ENCODE measurements at regions not wholly inside any gene's neighbourhood (a gene's known extent, or its start where the extent isn't known, plus 50 kb on each side); places are given as distances from the start of the nearest gene placed in this dataset.

DNA sequence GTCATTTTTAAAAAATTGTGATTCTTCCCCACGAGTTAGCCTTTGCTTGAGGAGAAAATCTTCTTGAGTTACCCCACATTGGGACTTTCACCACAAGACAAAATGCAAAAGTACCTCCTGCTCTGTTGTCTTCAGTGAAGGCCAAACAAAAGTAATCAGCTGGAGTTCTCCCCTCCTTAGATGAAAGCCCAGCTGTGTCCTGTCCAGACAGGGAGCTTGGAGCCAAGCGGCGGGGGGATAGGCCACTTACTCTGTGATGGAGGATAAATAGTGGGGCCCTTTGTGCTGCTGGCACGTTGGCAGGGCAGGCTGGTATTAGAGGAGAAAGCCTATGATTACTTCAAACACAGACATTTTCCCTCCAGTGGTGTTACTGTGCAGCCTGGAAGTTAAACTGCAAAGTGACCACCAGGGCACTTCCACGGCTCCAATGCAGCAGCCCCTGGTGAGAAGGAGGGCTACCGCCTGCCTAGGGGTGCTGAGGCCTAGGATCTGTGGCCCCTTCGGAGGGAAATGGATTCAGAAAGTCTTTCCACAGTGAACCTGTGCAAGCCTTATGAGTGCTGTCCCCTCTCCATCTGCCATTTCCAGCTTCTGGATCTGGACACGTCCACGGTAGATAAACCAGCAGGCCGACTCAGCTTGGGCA is 155.0 kb downstream of the TMEM167A start (continued):
- TF ChIP-seq, protein P1, sequence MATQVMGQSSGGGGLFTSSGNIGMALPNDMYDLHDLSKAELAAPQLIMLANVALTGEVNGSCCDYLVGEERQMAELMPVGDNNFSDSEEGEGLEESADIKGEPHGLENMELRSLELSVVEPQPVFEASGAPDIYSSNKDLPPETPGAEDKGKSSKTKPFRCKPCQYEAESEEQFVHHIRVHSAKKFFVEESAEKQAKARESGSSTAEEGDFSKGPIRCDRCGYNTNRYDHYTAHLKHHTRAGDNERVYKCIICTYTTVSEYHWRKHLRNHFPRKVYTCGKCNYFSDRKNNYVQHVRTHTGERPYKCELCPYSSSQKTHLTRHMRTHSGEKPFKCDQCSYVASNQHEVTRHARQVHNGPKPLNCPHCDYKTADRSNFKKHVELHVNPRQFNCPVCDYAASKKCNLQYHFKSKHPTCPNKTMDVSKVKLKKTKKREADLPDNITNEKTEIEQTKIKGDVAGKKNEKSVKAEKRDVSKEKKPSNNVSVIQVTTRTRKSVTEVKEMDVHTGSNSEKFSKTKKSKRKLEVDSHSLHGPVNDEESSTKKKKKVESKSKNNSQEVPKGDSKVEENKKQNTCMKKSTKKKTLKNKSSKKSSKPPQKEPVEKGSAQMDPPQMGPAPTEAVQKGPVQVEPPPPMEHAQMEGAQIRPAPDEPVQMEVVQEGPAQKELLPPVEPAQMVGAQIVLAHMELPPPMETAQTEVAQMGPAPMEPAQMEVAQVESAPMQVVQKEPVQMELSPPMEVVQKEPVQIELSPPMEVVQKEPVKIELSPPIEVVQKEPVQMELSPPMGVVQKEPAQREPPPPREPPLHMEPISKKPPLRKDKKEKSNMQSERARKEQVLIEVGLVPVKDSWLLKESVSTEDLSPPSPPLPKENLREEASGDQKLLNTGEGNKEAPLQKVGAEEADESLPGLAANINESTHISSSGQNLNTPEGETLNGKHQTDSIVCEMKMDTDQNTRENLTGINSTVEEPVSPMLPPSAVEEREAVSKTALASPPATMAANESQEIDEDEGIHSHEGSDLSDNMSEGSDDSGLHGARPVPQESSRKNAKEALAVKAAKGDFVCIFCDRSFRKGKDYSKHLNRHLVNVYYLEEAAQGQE (IDR thresholded peaks at IDR 0.05; ENCODE audit: borderline replicate concordance): no peak
- TF ChIP-seq, protein P1 (CRISPR knock-in tag; IDR thresholded peaks at IDR 0.05; ENCODE audit: low read depth): no peak
- no peak for TF ChIP-seq MIER1 (IDR thresholded peaks at IDR 0.05; ENCODE audit: low read depth)
- no peak for TF ChIP-seq BRD4 (IDR thresholded peaks at IDR 0.05)
- no peak for TF ChIP-seq HMGN3 (IDR thresholded peaks at IDR 0.05; ENCODE audit: borderline replicate concordance, extremely low read depth, insufficient read length, low read depth, low read length)
- no peak for TF ChIP-seq HDAC2 (IDR thresholded peaks at IDR 0.05)
- no peak for TF ChIP-seq EP400 (IDR thresholded peaks at IDR 0.05)
- TF ChIP-seq MYC (IDR thresholded peaks at IDR 0.05; ENCODE audit: low read depth, low read length): no peak
- no peak for TF ChIP-seq MYC (CRISPR knock-in tag; IDR thresholded peaks at IDR 0.05; ENCODE audit: borderline replicate concordance, low read depth)
- TF ChIP-seq HDAC1 (IDR thresholded peaks at IDR 0.05): no peak
- no peak for TF ChIP-seq MCM3 (IDR thresholded peaks at IDR 0.05)
- TF ChIP-seq, protein P2, sequence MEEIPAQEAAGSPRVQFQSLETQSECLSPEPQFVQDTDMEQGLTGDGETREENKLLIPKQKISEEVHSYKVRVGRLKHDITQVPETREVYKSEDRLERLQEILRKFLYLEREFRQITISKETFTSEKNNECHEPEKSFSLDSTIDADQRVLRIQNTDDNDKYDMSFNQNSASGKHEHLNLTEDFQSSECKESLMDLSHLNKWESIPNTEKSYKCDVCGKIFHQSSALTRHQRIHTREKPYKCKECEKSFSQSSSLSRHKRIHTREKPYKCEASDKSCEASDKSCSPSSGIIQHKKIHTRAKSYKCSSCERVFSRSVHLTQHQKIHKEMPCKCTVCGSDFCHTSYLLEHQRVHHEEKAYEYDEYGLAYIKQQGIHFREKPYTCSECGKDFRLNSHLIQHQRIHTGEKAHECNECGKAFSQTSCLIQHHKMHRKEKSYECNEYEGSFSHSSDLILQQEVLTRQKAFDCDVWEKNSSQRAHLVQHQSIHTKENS (CRISPR knock-in tag; IDR thresholded peaks at IDR 0.05): no peak
- TF ChIP-seq, protein P3, sequence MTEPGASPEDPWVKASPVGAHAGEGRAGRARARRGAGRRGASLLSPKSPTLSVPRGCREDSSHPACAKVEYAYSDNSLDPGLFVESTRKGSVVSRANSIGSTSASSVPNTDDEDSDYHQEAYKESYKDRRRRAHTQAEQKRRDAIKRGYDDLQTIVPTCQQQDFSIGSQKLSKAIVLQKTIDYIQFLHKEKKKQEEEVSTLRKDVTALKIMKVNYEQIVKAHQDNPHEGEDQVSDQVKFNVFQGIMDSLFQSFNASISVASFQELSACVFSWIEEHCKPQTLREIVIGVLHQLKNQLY (CRISPR knock-in tag; conservative IDR thresholded peaks at IDR 0.05): no peak
- no peak for TF ChIP-seq FOXM1 (IDR thresholded peaks at IDR 0.05; ENCODE audit: low read depth)
- TF ChIP-seq FOXM1 (CRISPR knock-in tag; IDR thresholded peaks at IDR 0.05; ENCODE audit: low read depth): no peak
- TF ChIP-seq, protein P4, sequence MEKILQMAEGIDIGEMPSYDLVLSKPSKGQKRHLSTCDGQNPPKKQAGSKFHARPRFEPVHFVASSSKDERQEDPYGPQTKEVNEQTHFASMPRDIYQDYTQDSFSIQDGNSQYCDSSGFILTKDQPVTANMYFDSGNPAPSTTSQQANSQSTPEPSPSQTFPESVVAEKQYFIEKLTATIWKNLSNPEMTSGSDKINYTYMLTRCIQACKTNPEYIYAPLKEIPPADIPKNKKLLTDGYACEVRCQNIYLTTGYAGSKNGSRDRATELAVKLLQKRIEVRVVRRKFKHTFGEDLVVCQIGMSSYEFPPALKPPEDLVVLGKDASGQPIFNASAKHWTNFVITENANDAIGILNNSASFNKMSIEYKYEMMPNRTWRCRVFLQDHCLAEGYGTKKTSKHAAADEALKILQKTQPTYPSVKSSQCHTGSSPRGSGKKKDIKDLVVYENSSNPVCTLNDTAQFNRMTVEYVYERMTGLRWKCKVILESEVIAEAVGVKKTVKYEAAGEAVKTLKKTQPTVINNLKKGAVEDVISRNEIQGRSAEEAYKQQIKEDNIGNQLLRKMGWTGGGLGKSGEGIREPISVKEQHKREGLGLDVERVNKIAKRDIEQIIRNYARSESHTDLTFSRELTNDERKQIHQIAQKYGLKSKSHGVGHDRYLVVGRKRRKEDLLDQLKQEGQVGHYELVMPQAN (IDR thresholded peaks at IDR 0.05; ENCODE audit: borderline replicate concordance): no peak
